ENCODE measurements at regions not wholly inside any gene's neighbourhood (a gene's known extent, or its start where the extent isn't known, plus 50 kb on each side); places are given as distances from the start of the nearest gene placed in this dataset.

DNA sequence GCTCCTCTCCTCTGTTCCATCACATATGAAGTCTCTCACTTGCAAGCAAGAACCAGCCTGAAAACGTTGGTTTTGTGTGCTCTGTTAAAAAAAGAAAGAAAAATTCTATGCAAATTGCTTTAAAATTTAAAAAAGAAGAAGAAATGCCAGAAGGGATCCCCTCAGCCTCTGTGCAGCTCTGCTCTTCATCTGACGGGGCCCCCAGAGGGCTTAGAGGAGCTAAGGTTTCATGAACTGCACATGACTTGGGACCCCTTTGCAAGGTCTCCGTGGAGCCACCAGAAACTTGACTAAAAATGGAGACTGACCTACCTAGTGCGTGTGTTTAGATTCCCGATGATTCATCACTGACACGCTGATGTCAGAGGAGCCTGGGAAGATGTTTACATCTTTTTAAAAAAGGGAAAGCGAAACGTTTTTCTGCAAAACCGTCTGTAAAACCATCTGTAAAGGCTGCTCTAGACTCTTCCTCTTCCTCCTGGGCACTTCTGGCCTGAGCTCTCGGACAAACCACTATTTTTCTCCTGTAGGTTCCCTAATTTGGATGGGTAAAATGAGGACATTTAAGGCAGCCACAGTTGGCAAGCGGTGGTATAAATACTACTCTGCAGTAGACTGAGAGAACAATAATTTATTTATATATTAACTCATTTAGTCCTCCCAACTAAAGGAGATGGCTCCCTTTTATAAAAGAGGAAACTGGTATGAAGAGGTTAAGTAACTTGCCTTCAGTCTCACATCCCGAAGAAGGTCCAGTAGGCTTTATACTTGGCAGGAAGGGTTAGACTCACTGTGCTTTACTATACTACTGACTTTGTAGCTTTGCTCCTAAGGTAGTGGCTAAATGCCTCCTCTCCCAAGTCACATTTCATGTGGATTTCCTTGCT is 67.2 kb upstream of the POLG start:
- POLR2A ChIA-PET (ENCODE audit: unreplicated experiment) = interaction anchor here (0.6 kb wide), 1 partner anchor 22 kb away, joined by 6 read pairs; no protein-coding TSS in a partner anchor
- CTCF ChIA-PET = interaction anchor here (0.7 kb wide), 1 partner anchor 195 kb away, joined by 3 read pairs; no protein-coding TSS in a partner anchor
- no peak overlapping the region; the same call in none of the 2 replicates for H2AFZ ChIP-seq

GRCh38 chr15:89400782-89401545 is 66.3 kb upstream of the POLG start:
- Histone ChIP-seq H3K4me3 (no peak overlapping the region), H4K20me1 (ENCODE audit: insufficient read depth) (no peaks in the 10 kb centered on the region), H3K27me3 (ENCODE audit: insufficient read depth, low read depth) (no peaks in the 10 kb centered on the region), H3K9me2 (ENCODE audit: insufficient read depth) (no peaks in the 10 kb centered on the region), H3K36me3 (ENCODE audit: low read depth) (no peaks in the 10 kb centered on the region), H3F3A (ENCODE audit: insufficient read depth, low read depth) (peaks cover 26% of the 10 kb centered on the region; the same call in 1 of the 2 replicates), H3K4me1 (replicated peaks; ENCODE audit: insufficient read depth) (peaks cover 9% of the 10 kb centered on the region; the same call in 1 of the 2 replicates), H3K4me2 (no peak overlapping the region), H2AFZ (no peak overlapping the region; the same call in 1 of the 2 replicates), H3K27ac (no peak overlapping the region), H3K79me2 (ENCODE audit: low read depth) (no peaks in the 10 kb centered on the region), H3K9me3 (ENCODE audit: insufficient read depth, low read depth) (no peaks in the 10 kb centered on the region)
- ChIA-PET POLR2A (ENCODE audit: unreplicated experiment) (no interaction called here), CTCF (interaction anchor here (1.9 kb wide), 1 partner anchor 42 kb away, joined by 12 read pairs; no protein-coding TSS in a partner anchor)
- DNase-seq = no peak
- no TSS peak for BruUV-seq (replicated peaks)
- intact Hi-C loops (cut with micrococcal nuclease; ENCODE audit: unreplicated experiment) = no loop called here
- TF ChIP-seq CTCF (conservative IDR thresholded peaks at IDR 0.05) (no peak), EZH2 (IDR thresholded peaks at IDR 0.05; ENCODE audit: low read depth) (no peak)

More for the DNA sequence above, 67.2 kb upstream of the POLG start:
- no peak overlapping the region for H3K4me3 ChIP-seq
- H3K9me3 ChIP-seq (ENCODE audit: insufficient read depth, low read depth) = no peaks in the 10 kb centered on the region
- H3K4me1 ChIP-seq (replicated peaks; ENCODE audit: insufficient read depth) = 0 out of 2 replicates have a peak, but pooled peaks cover 8% of the 10 kb centered on the region
- no peaks in the 10 kb centered on the region for H3K27me3 ChIP-seq (ENCODE audit: insufficient read depth, low read depth)
- no TSS peak for BruUV-seq (replicated peaks)
- H3K36me3 ChIP-seq (ENCODE audit: low read depth) = no peaks in the 10 kb centered on the region
- no peaks in the 10 kb centered on the region for H3K9me2 ChIP-seq (ENCODE audit: insufficient read depth)
- H4K20me1 ChIP-seq (ENCODE audit: insufficient read depth) = no peaks in the 10 kb centered on the region
- peak overlapping the region; percentile 57 for H3K4me2 ChIP-seq
- no peaks in the 10 kb centered on the region for H3K79me2 ChIP-seq (ENCODE audit: low read depth)
- DNase-seq = no peak
- intact Hi-C loops (cut with micrococcal nuclease; ENCODE audit: unreplicated experiment) = no loop called here
- TF ChIP-seq CTCF (conservative IDR thresholded peaks at IDR 0.05) (no peak), EZH2 (IDR thresholded peaks at IDR 0.05; ENCODE audit: low read depth) (no peak)
- peaks cover 18% of the 10 kb centered on the region; the same call in 1 of the 2 replicates for H3F3A ChIP-seq (ENCODE audit: insufficient read depth, low read depth)
- no peak overlapping the region for H3K27ac ChIP-seq

- Histone ChIP-seq H2AFZ (0 out of 2 replicates have a peak overlapping the region, but pooled peaks have one; percentile 62), H3K27ac (no peak overlapping the region), H3K27me3 (ENCODE audit: insufficient read depth, low read depth) (no peaks in the 10 kb centered on the region), H3K4me2 (peak overlapping the region; percentile 65), H4K20me1 (ENCODE audit: insufficient read depth) (no peaks in the 10 kb centered on the region), H3K9me3 (ENCODE audit: insufficient read depth, low read depth) (no peaks in the 10 kb centered on the region), H3K4me1 (replicated peaks; ENCODE audit: insufficient read depth) (peaks cover 15% of the 10 kb centered on the region; the same call in 1 of the 2 replicates), H3K36me3 (ENCODE audit: low read depth) (no peaks in the 10 kb centered on the region), H3F3A (ENCODE audit: insufficient read depth, low read depth) (peaks cover 26% of the 10 kb centered on the region; the same call in 1 of the 2 replicates), H3K79me2 (ENCODE audit: low read depth) (no peaks in the 10 kb centered on the region), H3K4me3 (peak overlapping the region; percentile 50; the same call in 1 of the 2 replicates), H3K9me2 (ENCODE audit: insufficient read depth) (no peaks in the 10 kb centered on the region)
- intact Hi-C loops (cut with micrococcal nuclease; ENCODE audit: unreplicated experiment) = no loop called here
- no TSS peak for BruUV-seq (replicated peaks)
- POLR2A ChIA-PET (ENCODE audit: unreplicated experiment) = no interaction called here
- TF ChIP-seq CTCF (conservative IDR thresholded peaks at IDR 0.05) = no peak
- DNase-seq = no peak
- CTCF ChIA-PET = interaction anchor here (1.0 to 1.9 kb wide), 3 partner anchors 14 to 44 kb away, joined by 3 to 12 read pairs (median 4); no protein-coding TSS in a partner anchor
Measured at GRCh38 chr15:89400116-89400781, 65.6 kb upstream of the POLG start.
